HEK293 (cell line): ENCODE measurements at regions not wholly inside any gene's neighbourhood (a gene's known extent, or its start where the extent isn't known, plus 50 kb on each side); places are given as distances from the start of the nearest gene placed in this dataset.

ENCODE experiments used
- CTCF ChIA-PET: fragments of 350-600 bp; formaldehyde crosslinking; extraction: SDS; loops from one replicate; lab custom pipeline; 2021; ENCODE audit warnings: antibody characterized with exemption; lab: Yijun Ruan, JAX
- POLR2A ChIA-PET: fragments of 300-600 bp; formaldehyde crosslinking; extraction: SDS; loops from one replicate; lab custom pipeline; 2020; ENCODE audit warnings: antibody characterized with exemption, inconsistent platforms; lab: Yijun Ruan, JAX
- H3K27ac ChIP-seq: fragments of 200-500 bp; sonication (Bioruptor generic); 2 replicates; pipeline ENCODE4 v1.5.1; 2014; ENCODE audit warnings: low read depth, low read length, control low read depth, inconsistent platforms; ENCODE audit errors: extremely low read depth
- H3K36me3 ChIP-seq, 2 experiments: fragments of 200-500 bp in 1 of 2; sonication (Bioruptor generic) in 1 of 2; 1 replicate in 1 of 2; 2 replicates in 1 of 2; pipeline ENCODE4 v1.5.1; 2014 to 2017; ENCODE audit warnings: inconsistent platforms in 2 of 2, low read length in 2 of 2; ENCODE audit not compliant: control insufficient read depth in 2 of 2, insufficient read depth in 1 of 2
- H3K4me1 ChIP-seq: fragments of 200-500 bp; sonication (Bioruptor generic); 2 replicates; pipeline ENCODE4 v1.5.1; 2014; ENCODE audit warnings: mild to moderate bottlenecking, low read length, inconsistent platforms; ENCODE audit not compliant: control insufficient read depth, insufficient read depth
- H3K4me3 ChIP-seq: 2 replicates; pipeline ENCODE4 v1.5.1; 2011; ENCODE audit warnings: low read depth, mild to moderate bottlenecking, control low read depth, low read length, moderate library complexity
- H3K9me3 ChIP-seq: fragments of 200-500 bp; sonication (Bioruptor generic); 2 replicates; pipeline ENCODE4 v1.5.1; 2014; ENCODE audit warnings: low read depth, low read length, inconsistent platforms; ENCODE audit not compliant: control insufficient read depth, insufficient read depth
- GLIS1 ChIP-seq: fragments of 450-650 bp; formaldehyde crosslinking; IDR thresholded peaks from 2 replicates; pipeline ENCODE4 v1.5.1; 2016; ENCODE audit warnings: missing biosample characterization, missing genetic modification characterization
- HOXA7 ChIP-seq: sonication (generic); formaldehyde crosslinking; IDR thresholded peaks from 2 replicates; pipeline ENCODE4 v1.8.1; 2022; ENCODE audit warnings: missing genetic modification reagents, borderline replicate concordance
- PRDM4 ChIP-seq: fragments of 450-650 bp; formaldehyde crosslinking; IDR thresholded peaks from 2 replicates; pipeline ENCODE4 v1.5.1; 2017; ENCODE audit warnings: missing biosample characterization, missing genetic modification characterization
- SP7 ChIP-seq: fragments of 450-650 bp; formaldehyde crosslinking; IDR thresholded peaks from 2 replicates; pipeline ENCODE4 v1.5.1; 2016; ENCODE audit warnings: missing biosample characterization, missing genetic modification characterization
- ZBTB1 ChIP-seq: fragments of 450-650 bp; formaldehyde crosslinking; IDR thresholded peaks from 2 replicates; pipeline ENCODE4 v1.5.1; 2016; ENCODE audit warnings: missing biosample characterization, missing genetic modification characterization
- ZBTB17 ChIP-seq: fragments of 450-650 bp; formaldehyde crosslinking; IDR thresholded peaks from 2 replicates; pipeline ENCODE4 v1.5.1; 2016; ENCODE audit warnings: missing biosample characterization, missing genetic modification characterization
- ZFP3 ChIP-seq: fragments of 450-650 bp; formaldehyde crosslinking; IDR thresholded peaks from 2 replicates; pipeline ENCODE4 v1.5.1; 2016; ENCODE audit warnings: low read depth, missing biosample characterization, missing genetic modification characterization
- ZNF121 ChIP-seq: fragments of 450-650 bp; formaldehyde crosslinking; IDR thresholded peaks from 2 replicates; pipeline ENCODE4 v1.5.1; 2016; ENCODE audit warnings: missing biosample characterization, missing genetic modification characterization
- ZNF140 ChIP-seq: fragments of 450-650 bp; formaldehyde crosslinking; IDR thresholded peaks from 2 replicates; pipeline ENCODE4 v1.5.1; 2016; ENCODE audit warnings: missing biosample characterization, missing genetic modification characterization
- ZNF157 ChIP-seq: fragments of 450-650 bp; formaldehyde crosslinking; IDR thresholded peaks from 2 replicates; pipeline ENCODE4 v1.5.1; 2016; ENCODE audit warnings: missing biosample characterization, missing genetic modification characterization
- ZNF202 ChIP-seq: fragments of 450-650 bp; formaldehyde crosslinking; IDR thresholded peaks from 2 replicates; pipeline ENCODE4 v1.5.1; 2016; ENCODE audit warnings: missing biosample characterization, missing genetic modification characterization, borderline replicate concordance
- ZNF211 ChIP-seq: fragments of 450-650 bp; formaldehyde crosslinking; IDR thresholded peaks from 2 replicates; pipeline ENCODE4 v1.5.1; 2016; ENCODE audit warnings: low read depth, missing biosample characterization, missing genetic modification characterization
- ZNF274 ChIP-seq, 2 experiments: fragments of 200-500 bp in 1 of 2; fragments of 450-650 bp in 1 of 2; sonication (Bioruptor generic) in 1 of 2; formaldehyde crosslinking in 1 of 2; IDR thresholded peaks; 2 replicates each; pipeline versions ENCODE4 v1.5.1 to v1.6.1; 2014 to 2016; ENCODE audit warnings: borderline replicate concordance in 1 of 2, inconsistent platforms in 1 of 2, low read length in 1 of 2, missing biosample characterization in 1 of 2, missing genetic modification characterization in 1 of 2
- ZNF292 ChIP-seq: fragments of 450-650 bp; formaldehyde crosslinking; IDR thresholded peaks from 2 replicates; pipeline ENCODE4 v1.5.1; 2016; ENCODE audit warnings: low read depth, missing biosample characterization, missing genetic modification characterization, borderline replicate concordance
- ZNF350 ChIP-seq: fragments of 450-650 bp; formaldehyde crosslinking; IDR thresholded peaks from 2 replicates; pipeline ENCODE4 v1.5.0; 2017; ENCODE audit warnings: missing biosample characterization, mild to moderate bottlenecking, missing genetic modification characterization
- ZNF354C ChIP-seq: fragments of 450-650 bp; formaldehyde crosslinking; IDR thresholded peaks from 2 replicates; pipeline ENCODE4 v1.5.1; 2016; ENCODE audit warnings: missing biosample characterization, missing genetic modification characterization, low read depth, borderline replicate concordance
- ZNF404 ChIP-seq: fragments of 450-650 bp; formaldehyde crosslinking; IDR thresholded peaks from 2 replicates; pipeline ENCODE4 v1.5.1; 2017; ENCODE audit warnings: missing biosample characterization, missing genetic modification characterization
- ZNF433 ChIP-seq: fragments of 450-650 bp; formaldehyde crosslinking; IDR thresholded peaks from 2 replicates; pipeline ENCODE4 v1.5.1; 2016; ENCODE audit warnings: missing biosample characterization, missing genetic modification characterization, low read depth
- ZNF544 ChIP-seq: fragments of 450-650 bp; formaldehyde crosslinking; IDR thresholded peaks from 2 replicates; pipeline ENCODE4 v1.5.0; 2017; ENCODE audit warnings: missing biosample characterization, missing genetic modification characterization
- ZNF555 ChIP-seq: fragments of 450-650 bp; formaldehyde crosslinking; conservative IDR thresholded peaks from 2 replicates; pipeline ENCODE4 v1.5.1; 2017; ENCODE audit warnings: missing biosample characterization, mild to moderate bottlenecking, missing genetic modification characterization, inconsistent platforms
- ZNF561 ChIP-seq: fragments of 450-650 bp; IDR thresholded peaks from 2 replicates; pipeline ENCODE4 v1.5.1; 2018; ENCODE audit warnings: missing biosample characterization, missing genetic modification characterization, borderline replicate concordance
- ZNF580 ChIP-seq: fragments of 450-650 bp; formaldehyde crosslinking; IDR thresholded peaks from 2 replicates; pipeline ENCODE4 v1.5.1; 2016; ENCODE audit warnings: missing biosample characterization, missing genetic modification characterization
- ZNF629 ChIP-seq: fragments of 450-650 bp; formaldehyde crosslinking; IDR thresholded peaks from 2 replicates; pipeline ENCODE4 v1.5.1; 2017; ENCODE audit warnings: missing biosample characterization, missing genetic modification characterization
- ZNF654 ChIP-seq: fragments of 450-650 bp; formaldehyde crosslinking; IDR thresholded peaks from 2 replicates; pipeline ENCODE4 v1.5.1; 2016; ENCODE audit warnings: low read depth, missing biosample characterization, missing genetic modification characterization
- ZNF664 ChIP-seq: fragments of 450-650 bp; formaldehyde crosslinking; IDR thresholded peaks from 2 replicates; pipeline ENCODE4 v1.5.1; 2016; ENCODE audit warnings: missing biosample characterization, missing genetic modification characterization
- ZNF677 ChIP-seq: fragments of 450-650 bp; IDR thresholded peaks from 2 replicates; pipeline ENCODE4 v1.5.0; 2018; ENCODE audit warnings: missing biosample characterization, mild to moderate bottlenecking, missing genetic modification characterization, moderate library complexity
- ZNF843 ChIP-seq: fragments of 450-650 bp; formaldehyde crosslinking; IDR thresholded peaks from 2 replicates; pipeline ENCODE4 v1.5.1; 2016; ENCODE audit warnings: missing biosample characterization, missing genetic modification characterization
- TF ChIP-seq, protein P1 (sequence below): fragments of 450-650 bp; formaldehyde crosslinking; IDR thresholded peaks from 2 replicates; pipeline ENCODE4 v1.5.1; 2016; ENCODE audit warnings: missing biosample characterization, missing genetic modification characterization
- TF ChIP-seq, protein P2 (sequence below): fragments of 450-650 bp; formaldehyde crosslinking; IDR thresholded peaks from 2 replicates; pipeline ENCODE4 v1.5.1; 2017; ENCODE audit warnings: missing biosample characterization, missing genetic modification characterization
- TF ChIP-seq, protein P3 (sequence below): fragments of 450-650 bp; formaldehyde crosslinking; conservative IDR thresholded peaks from 2 replicates; pipeline ENCODE4 v1.5.1; 2016; ENCODE audit warnings: low read depth, missing biosample characterization, missing genetic modification characterization

- TF ChIP-seq ZNF140 (tag by site-specific recombination) (no peak), ZNF354C (tag by site-specific recombination) (no peak), ZNF121 (no peak), ZNF664 (tag by site-specific recombination) (no peak), ZNF202 (tag by site-specific recombination) (no peak), ZNF677 (tag by site-specific recombination) (no peak), ZNF157 (tag by site-specific recombination) (no peak), ZNF654 (tag by site-specific recombination) (no peak), ZNF433 (no peak), ZNF629 (no peak), PRDM4 (tag by site-specific recombination) (no peak), ZNF350 (tag by site-specific recombination) (no peak)
- TF ChIP-seq, protein P1, sequence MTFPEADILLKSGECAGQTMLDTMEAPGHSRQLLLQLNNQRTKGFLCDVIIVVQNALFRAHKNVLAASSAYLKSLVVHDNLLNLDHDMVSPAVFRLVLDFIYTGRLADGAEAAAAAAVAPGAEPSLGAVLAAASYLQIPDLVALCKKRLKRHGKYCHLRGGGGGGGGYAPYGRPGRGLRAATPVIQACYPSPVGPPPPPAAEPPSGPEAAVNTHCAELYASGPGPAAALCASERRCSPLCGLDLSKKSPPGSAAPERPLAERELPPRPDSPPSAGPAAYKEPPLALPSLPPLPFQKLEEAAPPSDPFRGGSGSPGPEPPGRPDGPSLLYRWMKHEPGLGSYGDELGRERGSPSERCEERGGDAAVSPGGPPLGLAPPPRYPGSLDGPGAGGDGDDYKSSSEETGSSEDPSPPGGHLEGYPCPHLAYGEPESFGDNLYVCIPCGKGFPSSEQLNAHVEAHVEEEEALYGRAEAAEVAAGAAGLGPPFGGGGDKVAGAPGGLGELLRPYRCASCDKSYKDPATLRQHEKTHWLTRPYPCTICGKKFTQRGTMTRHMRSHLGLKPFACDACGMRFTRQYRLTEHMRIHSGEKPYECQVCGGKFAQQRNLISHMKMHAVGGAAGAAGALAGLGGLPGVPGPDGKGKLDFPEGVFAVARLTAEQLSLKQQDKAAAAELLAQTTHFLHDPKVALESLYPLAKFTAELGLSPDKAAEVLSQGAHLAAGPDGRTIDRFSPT (tag by site-specific recombination) = no peak
Observed at GRCh38 chr2:207468488-207468887, 61.3 kb upstream of the CREB1 start (continued).

- ChIA-PET CTCF (interaction anchor here (0.6 kb wide), 1 partner anchor 687 kb away, joined by 3 read pairs; no protein-coding TSS in a partner anchor), POLR2A (no interaction called here)
- Histone ChIP-seq H3K4me1 (no peaks in the 10 kb centered on the region), H3K9me3 (no peaks in the 10 kb centered on the region), H3K27ac (no peak overlapping the region), H3K4me3 (no peak overlapping the region), H3K36me3 (no peaks in the 10 kb centered on the region)
- TF ChIP-seq HOXA7 (CRISPR knock-in tag) = no peak
- TF ChIP-seq ZNF555 (tag by site-specific recombination) = no peak
- no peak for TF ChIP-seq ZNF274 (IDR thresholded peaks at IDR 0.05; ENCODE audit: low read length)
- TF ChIP-seq ZNF274 (tag by site-specific recombination; IDR thresholded peaks at IDR 0.05; ENCODE audit: borderline replicate concordance) = no peak
- no peak for TF ChIP-seq ZNF843 (tag by site-specific recombination)
- TF ChIP-seq GLIS1 = no peak
- TF ChIP-seq ZNF561 (tag by site-specific recombination) = no peak
- TF ChIP-seq, protein P2, sequence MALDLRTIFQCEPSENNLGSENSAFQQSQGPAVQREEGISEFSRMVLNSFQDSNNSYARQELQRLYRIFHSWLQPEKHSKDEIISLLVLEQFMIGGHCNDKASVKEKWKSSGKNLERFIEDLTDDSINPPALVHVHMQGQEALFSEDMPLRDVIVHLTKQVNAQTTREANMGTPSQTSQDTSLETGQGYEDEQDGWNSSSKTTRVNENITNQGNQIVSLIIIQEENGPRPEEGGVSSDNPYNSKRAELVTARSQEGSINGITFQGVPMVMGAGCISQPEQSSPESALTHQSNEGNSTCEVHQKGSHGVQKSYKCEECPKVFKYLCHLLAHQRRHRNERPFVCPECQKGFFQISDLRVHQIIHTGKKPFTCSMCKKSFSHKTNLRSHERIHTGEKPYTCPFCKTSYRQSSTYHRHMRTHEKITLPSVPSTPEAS (tag by site-specific recombination) = no peak
- no peak for TF ChIP-seq ZBTB17 (tag by site-specific recombination)
- TF ChIP-seq, protein P3, sequence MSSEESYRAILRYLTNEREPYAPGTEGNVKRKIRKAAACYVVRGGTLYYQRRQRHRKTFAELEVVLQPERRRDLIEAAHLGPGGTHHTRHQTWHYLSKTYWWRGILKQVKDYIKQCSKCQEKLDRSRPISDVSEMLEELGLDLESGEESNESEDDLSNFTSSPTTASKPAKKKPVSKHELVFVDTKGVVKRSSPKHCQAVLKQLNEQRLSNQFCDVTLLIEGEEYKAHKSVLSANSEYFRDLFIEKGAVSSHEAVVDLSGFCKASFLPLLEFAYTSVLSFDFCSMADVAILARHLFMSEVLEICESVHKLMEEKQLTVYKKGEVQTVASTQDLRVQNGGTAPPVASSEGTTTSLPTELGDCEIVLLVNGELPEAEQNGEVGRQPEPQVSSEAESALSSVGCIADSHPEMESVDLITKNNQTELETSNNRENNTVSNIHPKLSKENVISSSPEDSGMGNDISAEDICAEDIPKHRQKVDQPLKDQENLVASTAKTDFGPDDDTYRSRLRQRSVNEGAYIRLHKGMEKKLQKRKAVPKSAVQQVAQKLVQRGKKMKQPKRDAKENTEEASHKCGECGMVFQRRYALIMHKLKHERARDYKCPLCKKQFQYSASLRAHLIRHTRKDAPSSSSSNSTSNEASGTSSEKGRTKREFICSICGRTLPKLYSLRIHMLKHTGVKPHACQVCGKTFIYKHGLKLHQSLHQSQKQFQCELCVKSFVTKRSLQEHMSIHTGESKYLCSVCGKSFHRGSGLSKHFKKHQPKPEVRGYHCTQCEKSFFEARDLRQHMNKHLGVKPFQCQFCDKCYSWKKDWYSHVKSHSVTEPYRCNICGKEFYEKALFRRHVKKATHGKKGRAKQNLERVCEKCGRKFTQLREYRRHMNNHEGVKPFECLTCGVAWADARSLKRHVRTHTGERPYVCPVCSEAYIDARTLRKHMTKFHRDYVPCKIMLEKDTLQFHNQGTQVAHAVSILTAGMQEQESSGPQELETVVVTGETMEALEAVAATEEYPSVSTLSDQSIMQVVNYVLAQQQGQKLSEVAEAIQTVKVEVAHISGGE = no peak
- TF ChIP-seq ZNF544 = no peak
- no peak for TF ChIP-seq SP7 (tag by site-specific recombination)
- TF ChIP-seq ZNF292 (tag by site-specific recombination) = no peak
- no peak for TF ChIP-seq ZNF664 (tag by site-specific recombination)
- TF ChIP-seq ZNF211 (tag by site-specific recombination) = no peak
- no peak for TF ChIP-seq ZFP3 (tag by site-specific recombination)
- no peak for TF ChIP-seq ZNF404
- no peak for TF ChIP-seq ZBTB1 (tag by site-specific recombination)
- no peak for TF ChIP-seq ZNF580 (tag by site-specific recombination)
Observed at GRCh38 chr2:207469451-207469850, 60.3 kb upstream of the CREB1 start.
